ENCODE measurements at regions not wholly inside any gene's neighbourhood (a gene's known extent, or its start where the extent isn't known, plus 50 kb on each side); places are given as distances from the start of the nearest gene placed in this dataset.

- DNase-seq (ENCODE audit: low read depth in 2 of 3, low spot score in 2 of 3) = no peak
These were observed 320.6 kb upstream of the RORA start for GRCh38 chr15:61549727-61550126.

GRCh38 chr15:61545763-61546162, 316.7 kb upstream of the RORA start:
- DNase-seq (ENCODE audit: low read depth in 2 of 3, low spot score in 2 of 3) = no peak

- DNase-seq (ENCODE audit: low read depth in 2 of 3, low spot score in 2 of 3) = no peak
These were observed 312.4 kb upstream of the RORA start for GRCh38 chr15:61541516-61541915.

- DNase-seq (ENCODE audit: low read depth in 2 of 3, low spot score in 2 of 3) = no peak
These were observed 308.2 kb upstream of the RORA start for GRCh38 chr15:61537337-61537736.

GRCh38 chr15:61534986-61535385, 305.9 kb upstream of the RORA start:
- DNase-seq (ENCODE audit: low read depth in 2 of 3, low spot score in 2 of 3) = no peak

GRCh38 chr15:61530769-61531168, 301.7 kb upstream of the RORA start:
- DNase-seq (ENCODE audit: low read depth in 2 of 3, low spot score in 2 of 3) = no peak

GRCh38 chr15:61528581-61528910, 299.4 kb upstream of the RORA start:
- DNase-seq (ENCODE audit: low read depth in 2 of 3, low spot score in 2 of 3) = no peak

- DNase-seq (ENCODE audit: low read depth in 2 of 3, low spot score in 2 of 3) = no peak
These were observed 298.9 kb upstream of the RORA start for GRCh38 chr15:61527836-61528580.

- no peak for DNase-seq (ENCODE audit: low read depth in 2 of 3, low spot score in 2 of 3)
These were observed 295.4 kb upstream of the RORA start for GRCh38 chr15:61524545-61524944.

- DNase-seq (ENCODE audit: low read depth in 2 of 3, low spot score in 2 of 3) = peak in 2 of 3 donors; percentile 4 to 17
These were observed 295.0 kb upstream of the RORA start for GRCh38 chr15:61524086-61524485.

GRCh38 chr15:61522411-61522810, 293.3 kb upstream of the RORA start:
- DNase-seq (ENCODE audit: low read depth in 2 of 3, low spot score in 2 of 3) = no peak

GRCh38 chr15:61521953-61522352, 292.9 kb upstream of the RORA start:
- DNase-seq (ENCODE audit: low read depth in 2 of 3, low spot score in 2 of 3) = no peak

GRCh38 chr15:61519296-61519695, 290.2 kb upstream of the RORA start:
- no peak for DNase-seq (ENCODE audit: low read depth in 2 of 3, low spot score in 2 of 3)

- DNase-seq (ENCODE audit: low read depth in 2 of 3, low spot score in 2 of 3) = no peak
These were observed 289.3 kb upstream of the RORA start for GRCh38 chr15:61518191-61518950.

GRCh38 chr15:61517776-61518175, 288.7 kb upstream of the RORA start:
- no peak for DNase-seq (ENCODE audit: low read depth in 2 of 3, low spot score in 2 of 3)

GRCh38 chr15:61517335-61517734, 288.2 kb upstream of the RORA start:
- no peak for DNase-seq (ENCODE audit: low read depth in 2 of 3, low spot score in 2 of 3)

GRCh38 chr15:61511756-61512155, 282.7 kb upstream of the RORA start:
- DNase-seq (ENCODE audit: low read depth in 2 of 3, low spot score in 2 of 3) = no peak

- no peak for DNase-seq (ENCODE audit: low read depth in 2 of 3, low spot score in 2 of 3)
These were observed 282.0 kb upstream of the RORA start for GRCh38 chr15:61511089-61511488.

GRCh38 chr15:61509327-61509840, 280.3 kb upstream of the RORA start:
- no peak for DNase-seq (ENCODE audit: low read depth in 2 of 3, low spot score in 2 of 3)

- DNase-seq (ENCODE audit: low read depth in 2 of 3, low spot score in 2 of 3) = no peak
These were observed 274.4 kb upstream of the RORA start for GRCh38 chr15:61503383-61503969.

GRCh38 chr15:61501815-61502389, 272.8 kb upstream of the RORA start:
- DNase-seq (ENCODE audit: low read depth in 2 of 3, low spot score in 2 of 3) = no peak
